ENCODE measurements at regions not wholly inside any gene's neighbourhood (a gene's known extent, or its start where the extent isn't known, plus 50 kb on each side); places are given as distances from the start of the nearest gene placed in this dataset.
"Not testable (repeated sequence)": the region's sequence is repeated elsewhere in the genome, so short reads cannot be mapped to it uniquely, and the experiment has no call there.

GRCh38 chr7:17043012-17043877, 161.5 kb upstream of the AGR3 start:
- ATAC-seq: no peak
- H3K4me3 Mint-ChIP-seq: no peak overlapping the region
- no peaks in the 10 kb centered on the region for H3K36me3 Mint-ChIP-seq

GRCh38 chr7:17044396-17044795, 162.6 kb upstream of the AGR3 start:
- Mint-ChIP-seq H3K4me3 (no peak overlapping the region), H3K9me3 (no peaks in the 10 kb centered on the region), H3K27me3 (no peaks in the 10 kb centered on the region)

More at GRCh38 chr7:17043012-17043877, 161.5 kb upstream of the AGR3 start:
- H3K9me3 Mint-ChIP-seq: no peaks in the 10 kb centered on the region
- H3K27ac Mint-ChIP-seq: no peak overlapping the region
- H3K27me3 Mint-ChIP-seq: no peaks in the 10 kb centered on the region
- H3K4me1 Mint-ChIP-seq: peaks cover 16% of the 10 kb centered on the region

GRCh38 chr7:17044861-17045260, 163.1 kb upstream of the AGR3 start:
- Mint-ChIP-seq H3K27ac (no peak overlapping the region), H3K4me1 (peaks cover 16% of the 10 kb centered on the region), H3K36me3 (no peaks in the 10 kb centered on the region), H3K4me3 (no peak overlapping the region), H3K9me3 (no peaks in the 10 kb centered on the region), H3K27me3 (no peaks in the 10 kb centered on the region)
- peak; percentile 24 for ATAC-seq

More at GRCh38 chr7:17044396-17044795, 162.6 kb upstream of the AGR3 start:
- H3K36me3 Mint-ChIP-seq: no peaks in the 10 kb centered on the region
- ATAC-seq: no peak
- H3K4me1 Mint-ChIP-seq: peaks cover 16% of the 10 kb centered on the region
- H3K27ac Mint-ChIP-seq: no peak overlapping the region

GRCh38 chr7:17046259-17046658, 164.5 kb upstream of the AGR3 start:
- no peaks in the 10 kb centered on the region for H3K27me3 Mint-ChIP-seq
- H3K4me3 Mint-ChIP-seq: no peak overlapping the region
- no peak overlapping the region for H3K27ac Mint-ChIP-seq
- no peak for ATAC-seq
- peaks cover 14% of the 10 kb centered on the region for H3K4me1 Mint-ChIP-seq
- no peaks in the 10 kb centered on the region for H3K9me3 Mint-ChIP-seq
- no peaks in the 10 kb centered on the region for H3K36me3 Mint-ChIP-seq

GRCh38 chr7:17046666-17047065, 164.9 kb upstream of the AGR3 start:
- ATAC-seq: no peak
- Mint-ChIP-seq H3K27ac (no peak overlapping the region), H3K4me3 (no peak overlapping the region), H3K27me3 (no peaks in the 10 kb centered on the region), H3K36me3 (no peaks in the 10 kb centered on the region), H3K4me1 (peaks cover 10% of the 10 kb centered on the region), H3K9me3 (no peaks in the 10 kb centered on the region)

GRCh38 chr7:17053164-17053563, 171.4 kb upstream of the AGR3 start:
- H3K4me3 Mint-ChIP-seq, H3K4me1 Mint-ChIP-seq, H3K27me3 Mint-ChIP-seq, ATAC-seq, H3K9me3 Mint-ChIP-seq, H3K27ac Mint-ChIP-seq, H3K36me3 Mint-ChIP-seq: not testable (repeated sequence)

GRCh38 chr7:17054206-17054605, 172.4 kb upstream of the AGR3 start:
- Mint-ChIP-seq H3K36me3 (no peaks in the 10 kb centered on the region), H3K9me3 (no peaks in the 10 kb centered on the region), H3K4me3 (no peak overlapping the region), H3K27ac (no peak overlapping the region), H3K4me1 (peaks cover 9% of the 10 kb centered on the region), H3K27me3 (no peaks in the 10 kb centered on the region)
- ATAC-seq: no peak

- Mint-ChIP-seq H3K4me3 (no peak overlapping the region), H3K9me3 (no peaks in the 10 kb centered on the region), H3K36me3 (no peaks in the 10 kb centered on the region), H3K27me3 (no peaks in the 10 kb centered on the region), H3K4me1 (peaks cover 9% of the 10 kb centered on the region), H3K27ac (no peak overlapping the region)
- ATAC-seq: no peak
Observed at GRCh38 chr7:17054836-17055235, 173.1 kb upstream of the AGR3 start.

GRCh38 chr7:17055596-17055995, 173.8 kb upstream of the AGR3 start:
- H3K27ac Mint-ChIP-seq: no peak overlapping the region
- no peaks in the 10 kb centered on the region for H3K36me3 Mint-ChIP-seq
- H3K9me3 Mint-ChIP-seq: no peaks in the 10 kb centered on the region
- no peak for ATAC-seq
- H3K4me1 Mint-ChIP-seq: peaks cover 9% of the 10 kb centered on the region
- H3K27me3 Mint-ChIP-seq: no peaks in the 10 kb centered on the region
- H3K4me3 Mint-ChIP-seq: no peak overlapping the region

GRCh38 chr7:17056491-17057142, 174.8 kb upstream of the AGR3 start:
- Mint-ChIP-seq H3K36me3 (no peaks in the 10 kb centered on the region), H3K4me1 (peaks cover 9% of the 10 kb centered on the region), H3K9me3 (no peaks in the 10 kb centered on the region), H3K27me3 (no peaks in the 10 kb centered on the region), H3K4me3 (no peak overlapping the region), H3K27ac (no peak overlapping the region)
- no peak for ATAC-seq

GRCh38 chr7:17057143-17057509, 175.3 kb upstream of the AGR3 start:
- H3K36me3 Mint-ChIP-seq: no peaks in the 10 kb centered on the region
- ATAC-seq: no peak
- H3K4me3 Mint-ChIP-seq: no peak overlapping the region
- no peaks in the 10 kb centered on the region for H3K27me3 Mint-ChIP-seq
- H3K27ac Mint-ChIP-seq: no peak overlapping the region
- peaks cover 9% of the 10 kb centered on the region for H3K4me1 Mint-ChIP-seq
- no peaks in the 10 kb centered on the region for H3K9me3 Mint-ChIP-seq

GRCh38 chr7:17058568-17058967, 176.8 kb upstream of the AGR3 start:
- Mint-ChIP-seq H3K4me1 (peaks cover 9% of the 10 kb centered on the region), H3K4me3 (no peak overlapping the region), H3K9me3 (no peaks in the 10 kb centered on the region), H3K27me3 (no peaks in the 10 kb centered on the region), H3K27ac (no peak overlapping the region), H3K36me3 (no peaks in the 10 kb centered on the region)
- ATAC-seq: peak; percentile 65

GRCh38 chr7:17060051-17060450, 178.3 kb upstream of the AGR3 start:
- Mint-ChIP-seq H3K4me1 (peaks cover 9% of the 10 kb centered on the region), H3K36me3 (no peaks in the 10 kb centered on the region), H3K9me3 (no peaks in the 10 kb centered on the region), H3K27ac (no peak overlapping the region), H3K27me3 (no peaks in the 10 kb centered on the region), H3K4me3 (no peak overlapping the region)
- no peak for ATAC-seq

GRCh38 chr7:17061443-17061842, 179.7 kb upstream of the AGR3 start:
- ATAC-seq: no peak
- Mint-ChIP-seq H3K4me3 (no peak overlapping the region), H3K27me3 (no peaks in the 10 kb centered on the region), H3K4me1 (peaks cover 9% of the 10 kb centered on the region), H3K27ac (no peak overlapping the region), H3K9me3 (no peaks in the 10 kb centered on the region), H3K36me3 (no peaks in the 10 kb centered on the region)

GRCh38 chr7:17062151-17063044, 180.6 kb upstream of the AGR3 start:
- Mint-ChIP-seq H3K27me3 (no peaks in the 10 kb centered on the region), H3K9me3 (no peaks in the 10 kb centered on the region), H3K36me3 (no peaks in the 10 kb centered on the region), H3K4me1 (peaks cover 9% of the 10 kb centered on the region), H3K27ac (no peak overlapping the region), H3K4me3 (no peak overlapping the region)
- ATAC-seq: no peak

Measured in stimulated activated memory B cell treated with anti-CD40 and anti-IgM and Interleukin-4, amounts not matched to agents 10 μg/mL and 1 μg/mL and 100 μg/mL, for 72 hours (primary cell).